ENCODE measurements at regions not wholly inside any gene's neighbourhood (a gene's known extent, or its start where the extent isn't known, plus 50 kb on each side); places are given as distances from the start of the nearest gene placed in this dataset.

- H3K27ac ChIP-seq (ENCODE audit: low read depth, low read length, poor library complexity, severe bottlenecking) = no peak overlapping the region
These were observed 92.3 kb upstream of the PKDCC start for GRCh38 chr2:41955316-41956043.

GRCh38 chr2:41957431-41957830 is 90.4 kb upstream of the PKDCC start:
- no peaks in the 10 kb centered on the region for H4K20me1 ChIP-seq (ENCODE audit: insufficient read depth, low read length)
- H3K9me3 ChIP-seq (ENCODE audit: low read length) = no peaks in the 10 kb centered on the region
- no peaks in the 10 kb centered on the region for H3K4me1 ChIP-seq (ENCODE audit: insufficient read depth, low read length, poor library complexity, severe bottlenecking)
- CTCF ChIA-PET (ENCODE audit: unreplicated experiment) = no interaction called here
- no TSS peak for BruUV-seq (replicated peaks)
- no peak overlapping the region for H3K4me2 ChIP-seq (ENCODE audit: low read length)
- no peaks in the 10 kb centered on the region for H3K9me2 ChIP-seq (ENCODE audit: insufficient read depth, low read length)
- H3K27ac ChIP-seq (ENCODE audit: low read depth, low read length, poor library complexity, severe bottlenecking) = no peak overlapping the region
- POLR2A ChIA-PET = no interaction called here
- no peaks in the 10 kb centered on the region for H3K36me3 ChIP-seq (ENCODE audit: insufficient read depth, low read length)
- H3K79me2 ChIP-seq (ENCODE audit: insufficient read depth, low read depth, low read length) = no peaks in the 10 kb centered on the region
- intact Hi-C loops (cut with micrococcal nuclease; ENCODE audit: unreplicated experiment) = no loop called here
- no peak overlapping the region for H2AFZ ChIP-seq (ENCODE audit: low read length)
- TF ChIP-seq CTCF (conservative IDR thresholded peaks at IDR 0.05; ENCODE audit: low read length) (no peak), EZH2phosphoT487 (IDR thresholded peaks at IDR 0.05; ENCODE audit: borderline replicate concordance, low read depth, low read length) (no peak)
- no peak overlapping the region for H3K4me3 ChIP-seq (ENCODE audit: low read depth, low read length, poor library complexity, severe bottlenecking)
- DNase-seq (ENCODE audit: low spot score) = no peak

More at GRCh38 chr2:41955316-41956043, 92.3 kb upstream of the PKDCC start:
- intact Hi-C loops (cut with micrococcal nuclease; ENCODE audit: unreplicated experiment) = no loop called here
- no peaks in the 10 kb centered on the region for H3K9me2 ChIP-seq (ENCODE audit: insufficient read depth, low read length)
- no peaks in the 10 kb centered on the region for H4K20me1 ChIP-seq (ENCODE audit: insufficient read depth, low read length)
- no peak overlapping the region for H2AFZ ChIP-seq (ENCODE audit: low read length)
- TF ChIP-seq EZH2phosphoT487 (IDR thresholded peaks at IDR 0.05; ENCODE audit: borderline replicate concordance, low read depth, low read length) (no peak), CTCF (conservative IDR thresholded peaks at IDR 0.05; ENCODE audit: low read length) (no peak)
- H3K36me3 ChIP-seq (ENCODE audit: insufficient read depth, low read length) = no peaks in the 10 kb centered on the region
- BruUV-seq (replicated peaks) = no TSS peak
- no peaks in the 10 kb centered on the region for H3K4me1 ChIP-seq (ENCODE audit: insufficient read depth, low read length, poor library complexity, severe bottlenecking)
- H3K79me2 ChIP-seq (ENCODE audit: insufficient read depth, low read depth, low read length) = no peaks in the 10 kb centered on the region
- H3K4me2 ChIP-seq (ENCODE audit: low read length) = no peak overlapping the region
- POLR2A ChIA-PET = interaction anchor here (0.6 kb wide), 1 partner anchor 655 kb away, joined by 3 read pairs; no protein-coding TSS in a partner anchor
- H3K9me3 ChIP-seq (ENCODE audit: low read length) = no peaks in the 10 kb centered on the region
- CTCF ChIA-PET (ENCODE audit: unreplicated experiment) = no interaction called here
- peak; percentile 7 for DNase-seq (ENCODE audit: low spot score)
- H3K4me3 ChIP-seq (ENCODE audit: low read depth, low read length, poor library complexity, severe bottlenecking) = no peak overlapping the region

- no peaks in the 10 kb centered on the region for H3K9me2 ChIP-seq (ENCODE audit: insufficient read depth, low read length)
- TF ChIP-seq CTCF (conservative IDR thresholded peaks at IDR 0.05; ENCODE audit: low read length) (no peak), EZH2phosphoT487 (IDR thresholded peaks at IDR 0.05; ENCODE audit: borderline replicate concordance, low read depth, low read length) (no peak)
- H3K36me3 ChIP-seq (ENCODE audit: insufficient read depth, low read length) = no peaks in the 10 kb centered on the region
- no peaks in the 10 kb centered on the region for H4K20me1 ChIP-seq (ENCODE audit: insufficient read depth, low read length)
- no peak overlapping the region for H3K4me3 ChIP-seq (ENCODE audit: low read depth, low read length, poor library complexity, severe bottlenecking)
- POLR2A ChIA-PET = no interaction called here
- no peak for DNase-seq (ENCODE audit: low spot score)
- no peaks in the 10 kb centered on the region for H3K9me3 ChIP-seq (ENCODE audit: low read length)
- BruUV-seq (replicated peaks) = no TSS peak
- no peak overlapping the region for H2AFZ ChIP-seq (ENCODE audit: low read length)
- H3K4me1 ChIP-seq (ENCODE audit: insufficient read depth, low read length, poor library complexity, severe bottlenecking) = no peaks in the 10 kb centered on the region
- H3K79me2 ChIP-seq (ENCODE audit: insufficient read depth, low read depth, low read length) = no peaks in the 10 kb centered on the region
- no peak overlapping the region for H3K4me2 ChIP-seq (ENCODE audit: low read length)
- no peak overlapping the region for H3K27ac ChIP-seq (ENCODE audit: low read depth, low read length, poor library complexity, severe bottlenecking)
- intact Hi-C loops (cut with micrococcal nuclease; ENCODE audit: unreplicated experiment) = no loop called here
- CTCF ChIA-PET (ENCODE audit: unreplicated experiment) = no interaction called here
These were observed 89.6 kb upstream of the PKDCC start for GRCh38 chr2:41958251-41958650.
